H9 (cell line): ENCODE measurements at regions not wholly inside any gene's neighbourhood (a gene's known extent, or its start where the extent isn't known, plus 50 kb on each side); places are given as distances from the start of the nearest gene placed in this dataset.

ENCODE experiments used
- DNase-seq: peaks from one replicate; pipeline ENCODE4 v3.0.0-alpha.2; 2017
- H2AFZ ChIP-seq: one replicate; pipeline ENCODE4 v1.6.1; 2013; ENCODE audit warnings: mild to moderate bottlenecking, low read length, control low read depth, moderate library complexity
- H2AK5ac ChIP-seq: 2 replicates; pipeline ENCODE4 v1.6.1; 2013; ENCODE audit warnings: low read length, control low read depth, mixed read lengths; ENCODE audit not compliant: insufficient read length
- H2BK120ac ChIP-seq: one replicate; pipeline ENCODE4 v1.6.1; 2013; ENCODE audit warnings: low read depth, mild to moderate bottlenecking, low read length, control low read depth, inconsistent platforms; ENCODE audit not compliant: poor library complexity, severe bottlenecking
- H2BK12ac ChIP-seq: 2 replicates; pipeline ENCODE4 v1.6.1; 2013; ENCODE audit warnings: low read length, control low read depth, mixed read lengths, low read depth; ENCODE audit not compliant: insufficient read length
- H2BK15ac ChIP-seq: 2 replicates; pipeline ENCODE4 v1.6.1; 2013; ENCODE audit warnings: low read depth, low read length, control low read depth
- H2BK20ac ChIP-seq: one replicate; pipeline ENCODE4 v1.6.1; 2013; ENCODE audit warnings: low read depth, mild to moderate bottlenecking, low read length, control low read depth, inconsistent platforms; ENCODE audit not compliant: poor library complexity, severe bottlenecking
- H2BK5ac ChIP-seq: 2 replicates; pipeline ENCODE4 v1.6.1; 2013; ENCODE audit warnings: low read length, control low read depth, mixed read lengths; ENCODE audit not compliant: insufficient read length
- H3K14ac ChIP-seq: 2 replicates; pipeline ENCODE4 v1.6.1; 2013; ENCODE audit warnings: low read length, control low read depth; ENCODE audit not compliant: insufficient read depth
- H3K18ac ChIP-seq: 2 replicates; pipeline ENCODE4 v1.6.1; 2013; ENCODE audit warnings: low read depth, mild to moderate bottlenecking, mixed read lengths, low read length, control low read depth; ENCODE audit not compliant: insufficient read length
- H3K23ac ChIP-seq: 2 replicates; pipeline ENCODE4 v1.6.1; 2013; ENCODE audit warnings: low read length, control low read depth, mixed read lengths, low read depth; ENCODE audit not compliant: insufficient read length
- H3K23me2 ChIP-seq: 2 replicates; pipeline ENCODE4 v1.6.1; 2013; ENCODE audit warnings: low read depth, mild to moderate bottlenecking, mixed read lengths, low read length, control low read depth; ENCODE audit not compliant: insufficient read length, poor library complexity, severe bottlenecking
- H3K27ac ChIP-seq: 2 replicates; pipeline ENCODE4 v1.5.1; 2013; ENCODE audit warnings: low read length, control low read depth, mixed read lengths, low read depth; ENCODE audit not compliant: insufficient read length
- H3K27me3 ChIP-seq: 2 replicates; pipeline ENCODE4 v1.6.1; 2013; ENCODE audit warnings: low read length, control low read depth, inconsistent platforms; ENCODE audit not compliant: insufficient read depth
- H3K4ac ChIP-seq: 2 replicates; pipeline ENCODE4 v1.6.1; 2013; ENCODE audit warnings: low read depth, mild to moderate bottlenecking, control low read depth, inconsistent platforms, low read length, moderate library complexity
- H3K4me1 ChIP-seq: 2 replicates; pipeline ENCODE4 v1.6.1; 2013; ENCODE audit warnings: low read length, control low read depth, inconsistent platforms; ENCODE audit not compliant: insufficient read depth
- H3K4me2 ChIP-seq: 2 replicates; pipeline ENCODE4 v1.6.1; 2013; ENCODE audit warnings: low read length, control low read depth, mixed read lengths; ENCODE audit not compliant: insufficient read length, insufficient read depth
- H3K56ac ChIP-seq: 2 replicates; pipeline ENCODE4 v1.6.1; 2013; ENCODE audit warnings: low read depth, mild to moderate bottlenecking, mixed read lengths, low read length, control low read depth; ENCODE audit not compliant: insufficient read length
- H3K79me1 ChIP-seq: 2 replicates; pipeline ENCODE4 v1.6.1; 2013; ENCODE audit warnings: low read depth, mild to moderate bottlenecking, moderate library complexity, low read length, control low read depth, inconsistent platforms; ENCODE audit not compliant: insufficient read depth, poor library complexity, severe bottlenecking
- H3K79me2 ChIP-seq: 2 replicates; pipeline ENCODE4 v1.6.1; 2013; ENCODE audit warnings: low read length, control low read depth, inconsistent platforms; ENCODE audit not compliant: insufficient read depth
- H3K9ac ChIP-seq: 2 replicates; pipeline ENCODE4 v1.6.1; 2013; ENCODE audit warnings: low read length, control low read depth, mixed read lengths; ENCODE audit not compliant: insufficient read length; ENCODE audit errors: extremely low read depth
- H3K9me3 ChIP-seq: one replicate; pipeline ENCODE4 v1.6.1; 2013; ENCODE audit warnings: low read depth, low read length, inconsistent platforms; ENCODE audit not compliant: control insufficient read depth
- H3T11ph ChIP-seq: one replicate; pipeline ENCODE4 v1.6.1; 2013; ENCODE audit warnings: mild to moderate bottlenecking, low read length, control low read depth, inconsistent platforms
- H4K20me1 ChIP-seq: one replicate; pipeline ENCODE4 v1.6.1; 2013; ENCODE audit not compliant: control insufficient read depth, insufficient read length, insufficient read depth
- H4K5ac ChIP-seq: 2 replicates; pipeline ENCODE4 v1.6.1; 2013; ENCODE audit warnings: low read depth, mild to moderate bottlenecking, mixed read lengths, low read length, control low read depth; ENCODE audit not compliant: insufficient read length
- H4K8ac ChIP-seq: replicated peaks from 2 replicates; pipeline ENCODE4 v1.6.1; 2013; ENCODE audit warnings: low read length, control low read depth, mixed read lengths, low read depth; ENCODE audit not compliant: insufficient read length
- H4K91ac ChIP-seq: 2 replicates; pipeline ENCODE4 v1.6.1; 2013; ENCODE audit warnings: low read depth, mild to moderate bottlenecking, moderate library complexity, mixed read lengths, low read length, control low read depth; ENCODE audit not compliant: insufficient read length
- H3K27ac Mint-ChIP-seq, 3 experiments: 2 replicates in 2 of 3; 3 replicates in 1 of 3; pipeline ENCODE4 v1.8.0; 2020 to 2021; ENCODE audit warnings: mixed read lengths in 3 of 3, mild to moderate bottlenecking in 1 of 3, moderate library complexity in 1 of 3
- H3K27me3 Mint-ChIP-seq: 2 replicates; pipeline ENCODE4 v1.8.0; 2021; ENCODE audit warnings: low read depth, mild to moderate bottlenecking, moderate library complexity, mixed read lengths
- H3K36me3 Mint-ChIP-seq, 3 experiments: 2 replicates in 2 of 3; 3 replicates in 1 of 3; pipeline ENCODE4 v1.8.0; 2020 to 2021; ENCODE audit warnings: low read depth in 3 of 3, mixed read lengths in 3 of 3; ENCODE audit not compliant: insufficient read depth in 1 of 3
- H3K4me1 Mint-ChIP-seq, 2 experiments: 2 replicates each; pipeline ENCODE4 v1.8.0; 2020; ENCODE audit warnings: mixed read lengths in 2 of 2
- H3K4me3 Mint-ChIP-seq, 2 experiments: 2 replicates in 1 of 2; 3 replicates in 1 of 2; pipeline ENCODE4 v1.8.0; 2020 to 2021; ENCODE audit warnings: mild to moderate bottlenecking in 2 of 2, mixed read lengths in 2 of 2, moderate library complexity in 1 of 2
- H3K9me3 Mint-ChIP-seq, 2 experiments: 2 replicates in 1 of 2; 3 replicates in 1 of 2; pipeline ENCODE4 v1.8.0; 2020; ENCODE audit warnings: mild to moderate bottlenecking in 2 of 2, mixed read lengths in 2 of 2, moderate library complexity in 1 of 2
- WGBS: extraction: QIAGEN DNeasy Blood & Tissue Kit; methylation state at CpG from one replicate; pipeline ENCODE4 v1.1.7; 2013; ENCODE audit warnings: missing lambda C conversion rate, low lambda C conversion rate, mixed read lengths; ENCODE audit not compliant: insufficient read length; ENCODE audit errors: extremely low coverage; 5-methylcytosine and 5-hydroxymethylcytosine counted together
- TF ChIP-seq, protein P1 (sequence below): fragments of 200-600 bp; sonication (generic); conservative IDR thresholded peaks from 3 replicates; pipeline ENCODE4 v1.8.0; 2021; ENCODE audit warnings: antibody characterized with exemption, mild to moderate bottlenecking

DNA sequence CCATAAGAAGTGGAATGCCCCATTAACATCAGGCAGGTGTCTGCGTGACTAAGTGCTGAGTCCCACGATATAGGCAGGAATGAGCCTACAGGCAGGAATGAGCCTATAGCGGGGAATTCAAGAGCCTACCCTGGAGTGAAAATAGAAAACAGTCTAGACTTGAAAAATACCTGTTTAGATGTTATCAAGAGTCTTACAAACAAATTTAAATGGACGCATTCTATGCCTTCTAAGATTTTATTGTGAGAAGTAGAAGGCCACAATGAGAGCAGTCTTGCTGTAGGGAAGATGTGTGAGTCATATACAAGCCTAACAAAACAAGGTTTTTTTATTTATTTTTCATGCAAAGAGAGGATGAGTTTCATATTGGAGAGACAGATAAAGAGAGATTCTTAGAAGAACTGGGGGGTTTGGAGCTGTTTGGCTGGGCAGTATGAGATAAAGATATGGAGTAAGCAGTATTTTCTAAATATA is 200.8 kb upstream of the ZC3H12C start:
- H3K36me3 Mint-ChIP-seq: no peaks in the 10 kb centered on the region
- no peak overlapping the region for H3K23ac ChIP-seq
- no peak overlapping the region for H3K4ac ChIP-seq
- no peak overlapping the region for H4K91ac ChIP-seq
- H3K27me3 ChIP-seq: no peaks in the 10 kb centered on the region
- no peak overlapping the region for H2AK5ac ChIP-seq
- H2BK15ac ChIP-seq: no peak overlapping the region
- H3K79me1 ChIP-seq: no peaks in the 10 kb centered on the region
- H3K9me3 Mint-ChIP-seq: no peaks in the 10 kb centered on the region
- H2BK20ac ChIP-seq: no peak overlapping the region
- no peak overlapping the region for H3T11ph ChIP-seq
- no peak overlapping the region for H3K4me3 Mint-ChIP-seq
- no peak overlapping the region for H3K56ac ChIP-seq
- TF ChIP-seq, protein P1, sequence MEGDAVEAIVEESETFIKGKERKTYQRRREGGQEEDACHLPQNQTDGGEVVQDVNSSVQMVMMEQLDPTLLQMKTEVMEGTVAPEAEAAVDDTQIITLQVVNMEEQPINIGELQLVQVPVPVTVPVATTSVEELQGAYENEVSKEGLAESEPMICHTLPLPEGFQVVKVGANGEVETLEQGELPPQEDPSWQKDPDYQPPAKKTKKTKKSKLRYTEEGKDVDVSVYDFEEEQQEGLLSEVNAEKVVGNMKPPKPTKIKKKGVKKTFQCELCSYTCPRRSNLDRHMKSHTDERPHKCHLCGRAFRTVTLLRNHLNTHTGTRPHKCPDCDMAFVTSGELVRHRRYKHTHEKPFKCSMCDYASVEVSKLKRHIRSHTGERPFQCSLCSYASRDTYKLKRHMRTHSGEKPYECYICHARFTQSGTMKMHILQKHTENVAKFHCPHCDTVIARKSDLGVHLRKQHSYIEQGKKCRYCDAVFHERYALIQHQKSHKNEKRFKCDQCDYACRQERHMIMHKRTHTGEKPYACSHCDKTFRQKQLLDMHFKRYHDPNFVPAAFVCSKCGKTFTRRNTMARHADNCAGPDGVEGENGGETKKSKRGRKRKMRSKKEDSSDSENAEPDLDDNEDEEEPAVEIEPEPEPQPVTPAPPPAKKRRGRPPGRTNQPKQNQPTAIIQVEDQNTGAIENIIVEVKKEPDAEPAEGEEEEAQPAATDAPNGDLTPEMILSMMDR: no peak
- no peak overlapping the region for H4K8ac ChIP-seq
- H3K4me1 ChIP-seq: no peaks in the 10 kb centered on the region
- no peaks in the 10 kb centered on the region for H3K23me2 ChIP-seq
- no peak overlapping the region for H2BK12ac ChIP-seq
- H3K4me1 Mint-ChIP-seq: 0 out of 4 replicates have a peak, but pooled peaks cover 4% of the 10 kb centered on the region in 2 experiments
- no peak overlapping the region for H3K14ac ChIP-seq
- no peaks in the 10 kb centered on the region for H3K9me3 ChIP-seq
- H3K27ac ChIP-seq: no peak overlapping the region
- H2BK120ac ChIP-seq: no peak overlapping the region
- no peak overlapping the region for H2BK5ac ChIP-seq
- no peak for DNase-seq
- no peaks in the 10 kb centered on the region for H3K79me2 ChIP-seq
- H4K20me1 ChIP-seq: no peaks in the 10 kb centered on the region
- H3K27me3 Mint-ChIP-seq: no peaks in the 10 kb centered on the region
- H3K27ac Mint-ChIP-seq: no peak overlapping the region
- no CpG with 5 or more reads among the region's 4 CpGs for WGBS
- H3K4me2 ChIP-seq: no peak overlapping the region
- H3K9ac ChIP-seq: no peak overlapping the region
- no peak overlapping the region for H4K5ac ChIP-seq
- H3K18ac ChIP-seq: no peak overlapping the region
- no peak overlapping the region for H2AFZ ChIP-seq
